ENCODE measurements at regions not wholly inside any gene's neighbourhood (a gene's known extent, or its start where the extent isn't known, plus 50 kb on each side); places are given as distances from the start of the nearest gene placed in this dataset.

DNA sequence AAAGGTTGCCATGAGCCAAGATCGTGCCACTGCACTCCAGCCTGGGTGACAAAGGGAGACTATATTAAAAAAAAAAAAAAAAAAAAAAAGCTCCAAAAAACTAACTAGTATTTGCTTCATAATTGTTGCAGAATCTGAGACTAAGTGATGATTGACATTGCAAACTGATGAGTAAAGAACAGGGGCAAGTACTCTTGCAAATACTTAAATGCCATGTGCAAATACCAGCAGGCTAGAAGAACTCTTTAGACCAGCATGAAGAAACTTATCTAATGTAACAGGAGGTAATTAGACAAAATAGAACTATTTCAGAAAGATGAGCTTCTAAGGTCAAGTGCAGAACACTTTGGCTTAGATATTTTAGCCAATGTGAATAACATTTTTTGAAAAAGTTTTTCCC is 1368.1 kb downstream of the EFNB2 start:
- Mint-ChIP-seq H3K4me1 (no peaks in the 10 kb centered on the region), H3K27ac (no peak overlapping the region), H3K36me3 (no peaks in the 10 kb centered on the region), H3K27me3 (peaks cover 0 to 13% (median 0%) of the 10 kb centered on the region in 3 donors), H3K4me3 (no peak overlapping the region), H3K9me3 (peaks cover 0 to 8% (median 0%) of the 10 kb centered on the region in 7 donors)
- ATAC-seq (ENCODE audit: low read depth in 2 of 2) (no peak), DNase-seq (no peak)

DNA sequence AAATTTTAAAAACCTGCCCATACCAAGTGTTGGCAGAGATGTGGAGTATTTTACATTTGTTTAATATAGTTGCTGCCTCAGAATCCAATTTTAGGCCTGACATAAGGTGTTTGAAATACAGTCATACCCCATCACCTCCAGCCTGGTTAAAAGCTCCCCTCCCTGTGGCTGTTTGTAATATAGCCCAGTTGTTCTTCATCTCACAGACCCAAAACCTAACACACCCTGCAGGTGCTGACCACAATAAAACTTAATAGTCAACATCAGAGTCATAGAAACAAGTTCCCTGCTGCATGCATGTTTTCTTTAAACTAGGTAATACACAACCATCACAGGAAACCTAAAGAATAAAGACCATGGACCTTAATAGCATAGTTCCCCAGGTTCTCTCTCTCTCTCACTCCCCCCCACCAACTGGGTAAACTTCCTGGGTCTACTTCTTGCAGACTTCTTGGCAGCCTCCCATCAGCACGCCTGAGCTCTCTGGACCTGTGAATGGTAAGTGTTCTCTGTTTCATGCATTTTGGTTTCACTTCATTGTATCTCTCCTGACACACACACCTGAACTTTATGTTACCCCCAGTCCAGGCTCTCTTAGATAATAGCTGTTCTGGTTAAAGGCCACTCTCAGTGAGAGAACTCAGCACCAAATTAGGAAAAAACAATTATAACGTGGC is 1369.9 kb downstream of the EFNB2 start:
- H3K4me3 Mint-ChIP-seq = no peak overlapping the region

DNA sequence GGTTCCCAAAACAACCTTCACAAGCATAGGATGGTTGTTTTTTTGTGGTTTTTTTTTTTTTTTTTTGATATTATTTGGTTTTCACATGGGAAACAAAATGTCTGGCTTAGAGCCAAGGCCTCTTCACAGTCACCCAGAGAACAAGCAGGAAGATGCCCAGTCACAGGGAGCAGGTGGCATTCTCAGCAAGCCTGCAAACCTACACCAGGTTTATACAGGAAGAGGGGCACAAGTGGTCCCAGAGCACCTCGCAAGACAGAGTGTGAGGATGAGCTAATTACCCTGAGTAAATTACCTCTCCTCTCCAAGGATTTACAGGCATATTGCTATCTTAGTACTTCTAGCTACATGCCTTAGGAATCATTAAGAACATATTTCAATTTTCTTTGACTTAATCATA is 1375.6 kb downstream of the EFNB2 start:
- Mint-ChIP-seq H3K27me3 (peaks cover 0 to 3% (median 0%) of the 10 kb centered on the region in 3 donors), H3K9me3 (no peaks in the 10 kb centered on the region), H3K4me1 (no peaks in the 10 kb centered on the region), H3K27ac (no peak overlapping the region), H3K4me3 (no peak overlapping the region), H3K36me3 (no peaks in the 10 kb centered on the region)
- no peak for ATAC-seq (ENCODE audit: low read depth in 2 of 2)
- DNase-seq = no peak

More for the DNA sequence above, 1369.9 kb downstream of the EFNB2 start:
- Mint-ChIP-seq H3K27ac (peak overlapping the region in 1 of 6 donors; percentile 17), H3K9me3 (no peaks in the 10 kb centered on the region), H3K4me1 (no peaks in the 10 kb centered on the region), H3K36me3 (no peaks in the 10 kb centered on the region), H3K27me3 (peaks cover 0 to 13% (median 0%) of the 10 kb centered on the region in 3 donors)
- DNase-seq = no peak
- ATAC-seq (ENCODE audit: low read depth in 2 of 2) = no peak

DNA sequence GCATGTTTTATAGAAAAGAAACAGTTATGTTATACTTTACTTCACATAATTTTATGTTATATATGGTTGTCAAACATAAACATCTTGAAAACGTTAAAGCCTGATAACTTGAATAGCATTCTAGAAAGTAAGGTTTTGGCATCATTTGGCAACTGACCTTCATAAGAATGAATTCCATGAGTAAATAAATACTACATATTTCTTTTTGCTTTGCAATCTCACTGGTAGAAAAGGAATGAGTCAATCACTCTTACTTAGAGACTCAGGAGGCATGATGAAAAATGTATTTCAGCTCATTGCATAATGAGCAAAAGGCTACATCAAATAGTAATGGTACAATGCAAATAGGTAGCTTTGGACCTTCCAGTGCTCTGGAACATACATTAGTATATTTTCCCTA is 1381.9 kb downstream of the EFNB2 start:
- DNase-seq (no peak), ATAC-seq (ENCODE audit: low read depth in 2 of 2) (no peak)
- no peaks in the 10 kb centered on the region for H3K36me3 Mint-ChIP-seq
- no peak overlapping the region for H3K4me3 Mint-ChIP-seq
- H3K4me1 Mint-ChIP-seq = no peaks in the 10 kb centered on the region
- H3K27ac Mint-ChIP-seq = no peak overlapping the region
- H3K27me3 Mint-ChIP-seq = peaks cover 0 to 6% (median 0%) of the 10 kb centered on the region in 3 donors
- no peaks in the 10 kb centered on the region for H3K9me3 Mint-ChIP-seq

DNA sequence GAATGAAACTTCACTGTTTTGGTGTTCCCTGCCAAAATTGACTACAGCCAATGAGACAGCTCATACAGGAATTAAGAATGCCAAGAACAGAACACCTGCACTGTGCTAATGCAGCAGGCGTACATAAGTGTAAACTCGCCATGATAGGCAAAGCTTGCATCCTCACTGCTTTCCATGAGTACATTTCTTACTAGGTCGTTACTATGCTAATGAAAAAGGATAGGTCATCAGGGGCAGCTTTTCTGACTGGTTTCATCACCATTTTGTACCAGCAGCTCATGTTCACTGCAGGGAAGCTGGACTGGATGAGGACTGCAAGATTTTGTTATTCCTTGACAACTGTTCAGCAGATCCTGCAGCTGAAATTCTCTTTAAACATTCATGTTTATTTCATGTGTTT is 1383.8 kb downstream of the EFNB2 start:
- Mint-ChIP-seq H3K4me3 (no peak overlapping the region), H3K4me1 (no peaks in the 10 kb centered on the region), H3K27me3 (peaks cover 0 to 6% (median 0%) of the 10 kb centered on the region in 3 donors), H3K9me3 (no peaks in the 10 kb centered on the region), H3K36me3 (no peaks in the 10 kb centered on the region), H3K27ac (no peak overlapping the region)
- no peak for DNase-seq
- ATAC-seq (ENCODE audit: low read depth in 2 of 2) = no peak

DNA sequence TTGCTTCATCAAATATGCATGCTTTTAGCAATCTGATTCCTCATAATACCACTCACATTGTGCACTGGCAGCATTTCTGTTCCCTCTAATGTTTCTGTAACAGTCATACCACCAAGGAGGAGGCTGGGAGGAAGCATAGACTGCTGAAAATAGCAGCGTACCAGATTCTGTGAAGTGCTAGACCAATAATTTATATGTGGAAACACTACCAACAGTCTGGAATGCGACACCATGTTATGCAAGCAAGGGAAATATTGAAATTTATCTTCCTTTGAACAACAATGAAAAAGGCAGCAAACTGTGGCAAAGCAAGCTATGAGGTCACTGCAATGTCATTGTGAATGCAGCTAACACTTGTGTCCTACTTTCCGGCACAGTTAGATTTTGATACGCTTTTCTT is 1388.0 kb downstream of the EFNB2 start:
- Mint-ChIP-seq H3K4me1 (no peaks in the 10 kb centered on the region), H3K27me3 (no peaks in the 10 kb centered on the region), H3K4me3 (no peak overlapping the region), H3K9me3 (no peaks in the 10 kb centered on the region), H3K36me3 (no peaks in the 10 kb centered on the region), H3K27ac (no peak overlapping the region)
- DNase-seq = no peak
- ATAC-seq (ENCODE audit: low read depth in 2 of 2) = no peak

DNA sequence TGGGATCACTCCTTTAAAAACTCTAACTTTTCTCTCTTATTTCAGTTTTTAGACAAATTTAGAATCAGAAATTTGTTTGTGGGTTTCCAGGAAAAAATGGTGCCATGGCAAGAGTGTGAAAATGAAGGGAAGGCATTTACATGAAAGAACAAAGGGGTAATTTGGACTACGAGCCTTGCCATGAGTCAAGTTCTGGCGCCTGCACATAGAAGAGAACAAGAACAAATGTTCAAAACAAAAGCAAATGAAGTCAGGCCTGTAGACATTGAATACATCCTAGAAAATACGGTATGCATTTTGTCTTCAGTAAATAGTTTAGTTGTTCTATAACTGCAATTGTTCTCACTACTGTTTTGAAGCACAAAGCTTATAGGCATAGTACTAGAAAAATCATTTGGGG is 1390.5 kb downstream of the EFNB2 start:
- no peak for DNase-seq
- H3K4me3 Mint-ChIP-seq = no peak overlapping the region
- H3K36me3 Mint-ChIP-seq = no peaks in the 10 kb centered on the region
- H3K4me1 Mint-ChIP-seq = peaks cover 0 to 6% (median 2%) of the 10 kb centered on the region in 3 donors
- ATAC-seq (ENCODE audit: low read depth in 2 of 2) = no peak
- no peaks in the 10 kb centered on the region for H3K27me3 Mint-ChIP-seq
- no peak overlapping the region for H3K27ac Mint-ChIP-seq
- no peaks in the 10 kb centered on the region for H3K9me3 Mint-ChIP-seq

DNA sequence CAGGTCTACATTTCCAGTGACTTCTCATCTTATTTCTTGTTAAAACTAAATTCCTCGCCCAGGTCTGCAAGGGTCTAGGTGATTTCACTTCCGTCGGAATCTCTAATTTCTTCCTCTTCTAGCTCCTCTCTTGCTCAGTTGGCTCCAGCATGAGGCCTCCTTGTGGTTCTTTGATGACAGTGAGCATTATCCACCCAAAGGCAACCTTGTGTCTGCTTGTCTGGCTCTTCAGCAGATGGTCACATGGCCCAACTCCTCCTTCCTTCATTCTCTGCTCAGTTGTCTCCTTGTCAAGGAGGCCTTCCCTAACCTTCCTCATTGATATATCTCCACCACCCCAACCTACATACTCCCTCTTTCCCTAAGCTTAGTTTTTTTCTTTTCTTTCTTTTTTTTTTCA is 1391.4 kb downstream of the EFNB2 start:
- no peak overlapping the region for H3K27ac Mint-ChIP-seq
- no peaks in the 10 kb centered on the region for H3K27me3 Mint-ChIP-seq
- DNase-seq (no peak), ATAC-seq (ENCODE audit: low read depth in 2 of 2) (no peak)
- H3K36me3 Mint-ChIP-seq = no peaks in the 10 kb centered on the region
- H3K9me3 Mint-ChIP-seq = no peaks in the 10 kb centered on the region
- H3K4me3 Mint-ChIP-seq = no peak overlapping the region
- peaks cover 6 to 15% (median 11%) of the 10 kb centered on the region in 3 donors for H3K4me1 Mint-ChIP-seq

DNA sequence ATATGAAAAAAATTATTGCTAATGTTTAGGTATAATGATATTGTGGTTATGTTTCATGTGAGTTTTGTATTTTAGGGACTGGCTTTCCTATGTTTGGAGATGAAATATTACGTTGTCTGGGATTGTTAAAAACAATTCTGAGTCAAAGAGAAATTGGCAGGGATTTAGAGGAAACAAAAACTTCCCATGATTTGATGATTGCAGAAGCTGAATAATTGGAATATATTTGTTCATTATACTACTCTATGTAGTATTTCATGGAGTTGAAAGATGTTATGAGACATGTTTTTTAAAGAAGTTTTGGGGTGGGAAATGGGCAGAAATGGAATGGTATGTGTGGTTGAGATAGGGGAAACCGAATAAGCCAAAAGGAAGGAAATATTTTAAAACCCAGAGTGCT is 1392.9 kb downstream of the EFNB2 start:
- Mint-ChIP-seq H3K9me3 (no peaks in the 10 kb centered on the region), H3K27ac (no peak overlapping the region), H3K27me3 (no peaks in the 10 kb centered on the region), H3K4me1 (peaks cover 6 to 18% (median 15%) of the 10 kb centered on the region in 3 donors), H3K4me3 (no peak overlapping the region), H3K36me3 (no peaks in the 10 kb centered on the region)
- ATAC-seq (ENCODE audit: low read depth in 2 of 2) = no peak
- no peak for DNase-seq

DNA sequence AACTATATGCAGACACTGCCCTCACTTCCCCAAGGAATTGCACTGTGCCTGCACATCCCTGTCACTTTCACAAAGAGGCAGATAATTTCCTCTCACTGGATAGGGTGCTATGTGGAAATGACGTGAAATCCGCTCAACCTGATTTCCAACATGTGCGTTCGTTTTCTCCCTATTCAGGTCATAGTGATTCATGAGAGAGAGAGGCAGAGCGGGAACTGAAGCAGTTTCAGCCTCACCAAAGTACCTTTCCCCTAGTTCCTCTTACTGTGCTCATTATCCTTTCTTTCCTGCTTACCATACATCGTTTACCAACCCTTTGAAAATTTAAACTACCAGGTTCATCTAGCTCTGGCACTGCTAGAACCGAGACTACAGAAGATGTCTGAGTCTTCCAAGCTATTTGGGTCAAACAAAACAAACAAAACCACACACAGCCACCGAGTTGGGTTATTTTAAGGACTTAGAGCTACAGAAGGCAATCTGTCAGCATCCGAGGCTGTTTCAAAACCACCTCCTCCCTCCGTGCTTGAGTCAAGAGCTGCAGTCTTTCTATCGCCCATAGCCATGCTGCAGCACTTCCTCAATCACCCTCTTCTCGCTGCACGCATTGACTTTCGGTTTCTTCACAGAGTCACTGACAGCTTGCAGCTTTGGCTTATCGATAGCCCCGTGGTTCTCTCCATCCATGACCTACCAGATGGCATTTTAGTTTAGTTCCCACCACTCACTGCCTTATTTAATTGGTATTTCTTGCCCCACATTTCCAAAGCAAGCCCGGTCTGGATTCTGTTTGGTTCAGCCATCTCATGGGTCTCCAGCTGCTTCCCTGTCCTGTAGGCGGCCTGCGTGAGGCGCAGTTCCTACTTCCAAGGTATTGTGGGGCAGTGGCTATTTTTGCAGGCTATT is 1395.8 kb downstream of the EFNB2 start:
- Mint-ChIP-seq H3K4me3 (peak overlapping the region; percentile 88 to 95 (median 90)), H3K4me1 (peaks cover 6 to 18% (median 15%) of the 10 kb centered on the region in 3 donors), H3K27ac (peak overlapping the region; percentile 78 to 91 (median 83)), H3K27me3 (no peaks in the 10 kb centered on the region), H3K36me3 (no peaks in the 10 kb centered on the region), H3K9me3 (no peaks in the 10 kb centered on the region)
- peak; percentile 92 to 95 for ATAC-seq (ENCODE audit: low read depth in 2 of 2)
- DNase-seq = peak; percentile 56

DNA sequence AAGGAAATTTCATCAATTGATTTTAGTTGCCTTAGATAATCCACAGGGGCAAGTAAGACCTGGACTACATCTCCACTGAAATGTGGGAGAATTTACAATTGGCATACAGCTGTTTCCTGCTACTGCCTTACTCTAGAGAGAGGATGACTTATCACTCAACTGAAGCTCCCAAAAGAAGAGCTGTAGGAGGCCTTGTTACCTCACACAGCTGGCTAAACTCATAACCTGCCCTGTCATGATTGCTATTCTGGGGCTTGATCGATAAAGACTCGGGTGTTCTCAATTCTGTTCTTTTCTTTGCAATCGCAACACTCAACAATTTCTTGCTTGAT is 1396.4 kb downstream of the EFNB2 start:
- peaks cover 6 to 18% (median 15%) of the 10 kb centered on the region in 3 donors for H3K4me1 Mint-ChIP-seq
- peak overlapping the region; percentile 78 to 91 (median 83) for H3K27ac Mint-ChIP-seq

DNA sequence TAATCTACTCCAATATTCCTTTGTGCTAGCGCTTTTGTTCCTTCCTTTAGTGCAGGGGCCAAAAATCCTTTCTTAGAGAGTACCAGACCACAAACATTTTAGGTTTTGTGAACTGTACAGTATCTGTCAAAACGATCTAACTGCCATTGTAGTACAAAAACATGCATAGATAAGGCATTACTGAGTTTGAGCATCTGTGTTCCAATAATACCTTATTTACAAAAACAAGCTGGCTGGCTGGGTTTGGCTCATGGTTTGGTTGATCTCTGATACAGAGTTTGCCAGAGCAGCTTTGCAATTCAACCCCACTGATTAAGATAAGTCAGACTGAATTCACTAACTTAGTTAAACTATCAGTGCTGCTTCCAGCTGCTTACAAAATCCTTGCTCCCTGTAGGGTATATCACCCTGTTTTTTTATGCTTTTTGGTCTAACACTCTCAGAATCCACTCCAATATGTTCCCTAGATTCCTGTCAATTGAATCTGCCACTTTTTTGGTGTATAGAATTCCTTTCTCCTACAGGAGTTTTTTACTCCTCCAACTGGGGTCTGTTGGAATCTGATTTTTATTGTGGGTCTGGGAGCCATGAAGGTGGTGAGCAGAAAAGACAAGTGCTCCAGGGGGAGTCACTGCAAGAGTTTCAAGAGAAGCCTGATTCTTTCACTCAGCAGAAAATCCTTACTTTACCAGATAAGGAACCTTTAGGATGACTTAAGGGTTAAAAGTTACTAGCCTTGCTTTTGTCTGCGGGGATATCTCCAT is 1399.4 kb downstream of the EFNB2 start:
- ATAC-seq (ENCODE audit: low read depth in 2 of 2) = no peak
- Mint-ChIP-seq H3K4me3 (no peak overlapping the region), H3K9me3 (peaks cover 0 to 2% (median 0%) of the 10 kb centered on the region in 7 donors), H3K27ac (peak overlapping the region in 1 of 6 donors; percentile 22), H3K36me3 (no peaks in the 10 kb centered on the region), H3K27me3 (no peaks in the 10 kb centered on the region), H3K4me1 (peaks cover 6 to 18% (median 15%) of the 10 kb centered on the region in 3 donors)
- no peak for DNase-seq

More for the DNA sequence above, 1396.4 kb downstream of the EFNB2 start:
- ATAC-seq (ENCODE audit: low read depth in 2 of 2) = no peak
- peak overlapping the region; percentile 88 to 95 (median 90) for H3K4me3 Mint-ChIP-seq
- no peaks in the 10 kb centered on the region for H3K36me3 Mint-ChIP-seq
- no peak for DNase-seq
- H3K27me3 Mint-ChIP-seq = no peaks in the 10 kb centered on the region
- H3K9me3 Mint-ChIP-seq = no peaks in the 10 kb centered on the region

DNA sequence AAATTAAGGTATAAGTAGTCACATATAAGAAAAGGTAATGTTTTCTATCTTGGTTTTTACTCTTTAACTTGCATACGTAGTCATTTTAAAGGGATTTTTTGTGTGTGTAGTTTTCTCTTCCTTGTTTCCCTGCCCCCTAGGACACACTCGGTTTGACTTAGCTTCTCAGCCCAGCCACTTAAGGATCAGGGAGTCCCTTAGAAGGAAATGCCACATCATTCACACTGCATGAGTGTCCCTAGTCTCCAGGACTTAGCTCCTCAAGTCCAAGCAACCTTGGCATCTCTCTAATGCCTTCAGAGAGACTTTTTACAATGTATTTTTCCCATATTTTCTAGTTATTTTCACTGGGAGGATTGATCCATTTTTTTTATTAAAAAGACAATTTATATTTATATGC is 1407.7 kb downstream of the EFNB2 start:
- peaks cover 0 to 7% (median 6%) of the 10 kb centered on the region in 3 donors for H3K27me3 Mint-ChIP-seq
- no peak for ATAC-seq (ENCODE audit: low read depth in 2 of 2)
- H3K9me3 Mint-ChIP-seq = no peaks in the 10 kb centered on the region
- H3K4me1 Mint-ChIP-seq = no peaks in the 10 kb centered on the region
- H3K4me3 Mint-ChIP-seq = no peak overlapping the region
- H3K27ac Mint-ChIP-seq = no peak overlapping the region
- H3K36me3 Mint-ChIP-seq = no peaks in the 10 kb centered on the region
- DNase-seq = no peak

Measured in naive B cell (primary cell).